Mesenteric fat pad (tissue), 1 donor: ENCODE measurements at regions not wholly inside any gene's neighbourhood (a gene's known extent, or its start where the extent isn't known, plus 50 kb on each side); places are given as distances from the start of the nearest gene placed in this dataset.
"Not testable (repeated sequence)": the region's sequence is repeated elsewhere in the genome, so short reads cannot be mapped to it uniquely, and the experiment has no call there.

Experiments
- DNase-seq: peaks from one replicate; pipeline ENCODE4 v3.0.0-alpha.2; 2020; ENCODE audit warnings: low spot score
- donor health status: DM: yes; HTN: yes; CAD: no.

GRCh38 chr5:42989190-42989589 lies 50.9 kb downstream of the ANXA2R start:
- no peak for DNase-seq

- no peak for DNase-seq
Observed at GRCh38 chr5:42988568-42988967, 51.6 kb downstream of the ANXA2R start.

GRCh38 chr5:42985129-42986037 lies 54.7 kb downstream of the ANXA2R start:
- no peak for DNase-seq

GRCh38 chr5:42984307-42984706 lies 55.8 kb downstream of the ANXA2R start:
- no peak for DNase-seq

- no peak for DNase-seq
Observed at GRCh38 chr5:42982107-42982622, 58.0 kb downstream of the ANXA2R start.

- DNase-seq = not testable (repeated sequence)
Observed at GRCh38 chr5:42981417-42982106, 58.6 kb downstream of the ANXA2R start.

GRCh38 chr5:42981015-42981414 lies 59.1 kb downstream of the ANXA2R start:
- not testable (repeated sequence) for DNase-seq

- DNase-seq = not testable (repeated sequence)
Observed at GRCh38 chr5:42980391-42980790, 59.7 kb downstream of the ANXA2R start.

GRCh38 chr5:42979242-42979641 lies 60.9 kb downstream of the ANXA2R start:
- DNase-seq = not testable (repeated sequence)

GRCh38 chr5:42974536-42974935 lies 65.6 kb downstream of the ANXA2R start:
- no peak for DNase-seq

GRCh38 chr5:42970636-42971559 lies 69.2 kb downstream of the ANXA2R start:
- no peak for DNase-seq

- no peak for DNase-seq
Observed at GRCh38 chr5:42965934-42966333, 74.2 kb downstream of the ANXA2R start.

- no peak for DNase-seq
Observed at GRCh38 chr5:42963412-42963811, 76.7 kb downstream of the ANXA2R start.

- DNase-seq = no peak
Observed at GRCh38 chr5:42962124-42962523, 78.0 kb downstream of the ANXA2R start.

- DNase-seq = no peak
Observed at GRCh38 chr5:42960506-42960905, 79.6 kb downstream of the ANXA2R start.

GRCh38 chr5:42956551-42956950 lies 83.6 kb downstream of the ANXA2R start:
- no peak for DNase-seq

- DNase-seq = no peak
Observed at GRCh38 chr5:42953041-42953440, 87.1 kb downstream of the ANXA2R start.

- no peak for DNase-seq
Observed at GRCh38 chr5:42952578-42952974, 87.5 kb downstream of the ANXA2R start.

GRCh38 chr5:42951293-42951840 lies 88.8 kb downstream of the ANXA2R start:
- no peak for DNase-seq

- no peak for DNase-seq
Observed at GRCh38 chr5:42950456-42951292, 89.4 kb downstream of the ANXA2R start.
